ENCODE measurements at regions not wholly inside any gene's neighbourhood (a gene's known extent, or its start where the extent isn't known, plus 50 kb on each side); places are given as distances from the start of the nearest gene placed in this dataset.
"Not testable (repeated sequence)": the region's sequence is repeated elsewhere in the genome, so short reads cannot be mapped to it uniquely, and the experiment has no call there.

- DNase-seq (ENCODE audit: low read depth), result no peak
Measured at GRCh38 chr3:137116619-137117018, 158.8 kb downstream of the IL20RB start.

GRCh38 chr3:137121704-137122314 lies 164.0 kb downstream of the IL20RB start:
- DNase-seq (ENCODE audit: low read depth), result no peak

- DNase-seq (ENCODE audit: low read depth), result no peak
Measured at GRCh38 chr3:137131081-137131480, 173.3 kb downstream of the IL20RB start.

GRCh38 chr3:137134431-137134830 lies 176.6 kb downstream of the IL20RB start:
- DNase-seq (ENCODE audit: low read depth), result no peak

GRCh38 chr3:137148406-137148805 lies 190.6 kb downstream of the IL20RB start:
- no peak for DNase-seq (ENCODE audit: low read depth)

- DNase-seq (ENCODE audit: low read depth), result no peak
Measured at GRCh38 chr3:137148917-137149316, 191.1 kb downstream of the IL20RB start.

GRCh38 chr3:137150825-137151224 lies 193.0 kb downstream of the IL20RB start:
- no peak for DNase-seq (ENCODE audit: low read depth)

- not testable (repeated sequence) for DNase-seq (ENCODE audit: low read depth)
Measured at GRCh38 chr3:137153046-137153445, 195.3 kb downstream of the IL20RB start.

GRCh38 chr3:137163241-137163871 lies 205.6 kb downstream of the IL20RB start:
- no peak for DNase-seq (ENCODE audit: low read depth)

GRCh38 chr3:137163958-137164357 lies 206.2 kb downstream of the IL20RB start:
- no peak for DNase-seq (ENCODE audit: low read depth)

- no peak for DNase-seq (ENCODE audit: low read depth)
Measured at GRCh38 chr3:137165117-137165806, 207.5 kb downstream of the IL20RB start.

- DNase-seq (ENCODE audit: low read depth), result no peak
Measured at GRCh38 chr3:137171834-137172603, 214.2 kb downstream of the IL20RB start.

GRCh38 chr3:137172728-137173127 lies 214.9 kb downstream of the IL20RB start:
- DNase-seq (ENCODE audit: low read depth), result no peak

GRCh38 chr3:137174514-137174913 lies 216.7 kb downstream of the IL20RB start:
- no peak for DNase-seq (ENCODE audit: low read depth)

GRCh38 chr3:137180220-137180619 lies 222.4 kb downstream of the IL20RB start:
- no peak for DNase-seq (ENCODE audit: low read depth)

- no peak for DNase-seq (ENCODE audit: low read depth)
Measured at GRCh38 chr3:137191133-137191923, 233.5 kb downstream of the IL20RB start.

- no peak for DNase-seq (ENCODE audit: low read depth)
Measured at GRCh38 chr3:137191951-137192350, 234.2 kb downstream of the IL20RB start.

GRCh38 chr3:137194301-137194700 lies 236.5 kb downstream of the IL20RB start:
- DNase-seq (ENCODE audit: low read depth), result no peak

- not testable (repeated sequence) for DNase-seq (ENCODE audit: low read depth)
Measured at GRCh38 chr3:137198374-137198773, 240.6 kb downstream of the IL20RB start.

- no peak for DNase-seq (ENCODE audit: low read depth)
Measured at GRCh38 chr3:137199678-137200077, 241.9 kb downstream of the IL20RB start.

- no peak for DNase-seq (ENCODE audit: low read depth)
Measured at GRCh38 chr3:137201066-137201465, 243.3 kb downstream of the IL20RB start.

- no peak for DNase-seq (ENCODE audit: low read depth)
Measured at GRCh38 chr3:137202941-137203340, 245.2 kb downstream of the IL20RB start.
